PC-3 (cell line): ENCODE measurements at regions not wholly inside any gene's neighbourhood (a gene's known extent, or its start where the extent isn't known, plus 50 kb on each side); places are given as distances from the start of the nearest gene placed in this dataset.

Source experiments
- ATAC-seq: fragments of 200-7000 bp; cut with Tn5 transposase; 2 replicates; pipeline ENCODE4 v1.9.1; 2020; ENCODE audit warnings: mild to moderate bottlenecking, moderate library complexity
- BruUV-seq: library from RNA; stranded (reverse); fragments of 400-500 nt; replicated peaks from 2 replicates; lab custom pipeline; 2021; lab: Mats Ljungman, UMichigan
- CTCF ChIA-PET: fragments of 300-600 bp; sonication (Branson Sonifier 250); formaldehyde crosslinking; loops from one replicate; lab custom pipeline; 2022; ENCODE audit warnings: antibody characterized with exemption; lab: Charles Lee
- POLR2A ChIA-PET: fragments of 300-600 bp; sonication (Branson Sonifier 250); formaldehyde crosslinking; loops from one replicate; lab custom pipeline; 2022; ENCODE audit warnings: antibody characterized with exemption; ENCODE audit not compliant: unreplicated experiment; lab: Charles Lee
- DNase-seq: peaks from one replicate; pipeline ENCODE4 v3.0.0-alpha.2; 2015
- H2AFZ ChIP-seq: fragments of 300-600 bp; sonication (generic); 2 replicates; pipeline ENCODE4 v1.6.0; 2016; ENCODE audit warnings: antibody characterized with exemption, low read length
- H3F3A ChIP-seq: fragments of 300-600 bp; sonication (generic); one replicate; pipeline ENCODE4 v1.6.0; 2017; ENCODE audit warnings: antibody characterized with exemption, low read length, control low read depth, mild to moderate bottlenecking; ENCODE audit not compliant: unreplicated experiment
- H3K27ac ChIP-seq: fragments of 300-600 bp; sonication (generic); 2 replicates; pipeline ENCODE4 v1.5.1; 2016; ENCODE audit warnings: mild to moderate bottlenecking, low read length
- H3K27me3 ChIP-seq: fragments of 300-600 bp; sonication (generic); 2 replicates; pipeline ENCODE4 v1.6.1; 2016; ENCODE audit warnings: low read length, mixed read lengths
- H3K36me3 ChIP-seq: fragments of 300-600 bp; sonication (generic); 2 replicates; pipeline ENCODE4 v1.6.1; 2016; ENCODE audit warnings: low read depth, mixed run types, low read length, mixed read lengths
- H3K4me1 ChIP-seq: fragments of 300-600 bp; sonication (generic); 2 replicates; pipeline ENCODE4 v1.5.1; 2016; ENCODE audit warnings: low read length; ENCODE audit not compliant: insufficient read depth
- H3K4me2 ChIP-seq: fragments of 300-600 bp; sonication (generic); 2 replicates; pipeline ENCODE4 v1.6.0; 2016; ENCODE audit warnings: low read length
- H3K4me3 ChIP-seq: fragments of 300-600 bp; sonication (generic); 2 replicates; pipeline ENCODE4 v1.5.1; 2016; ENCODE audit warnings: mild to moderate bottlenecking, low read length, mixed read lengths
- H3K79me2 ChIP-seq: fragments of 300-600 bp; sonication (generic); 2 replicates; pipeline ENCODE4 v1.6.1; 2017; ENCODE audit warnings: low read length, mixed read lengths
- H3K9ac ChIP-seq: fragments of 300-600 bp; sonication (generic); 2 replicates; pipeline ENCODE4 v1.6.0; 2016; ENCODE audit warnings: mild to moderate bottlenecking, low read length
- H3K9me2 ChIP-seq: fragments of 300-600 bp; sonication (generic); replicated peaks from 2 replicates; pipeline ENCODE4 v1.6.1; 2016; ENCODE audit warnings: mixed run types, low read length, mixed read lengths
- H3K9me3 ChIP-seq: fragments of 300-600 bp; sonication (generic); 2 replicates; pipeline ENCODE4 v1.6.1; 2016; ENCODE audit warnings: low read length, mixed read lengths
- H4K20me1 ChIP-seq: fragments of 300-600 bp; sonication (generic); 2 replicates; pipeline ENCODE4 v1.6.1; 2016; ENCODE audit warnings: low read length, mixed read lengths
- CTCF ChIP-seq: fragments of 300-600 bp; sonication (generic); conservative IDR thresholded peaks from 2 replicates; pipeline ENCODE4 v1.5.1; 2017; ENCODE audit warnings: antibody characterized with exemption, low read depth, mild to moderate bottlenecking, low read length
- EZH2 ChIP-seq: fragments of 300-600 bp; sonication (generic); IDR thresholded peaks from one replicate; pipeline ENCODE4 v1.6.1; 2017; ENCODE audit warnings: antibody characterized with exemption, mild to moderate bottlenecking, low read length; ENCODE audit not compliant: unreplicated experiment
- EZH2phosphoT487 ChIP-seq: fragments of 300-600 bp; sonication (generic); IDR thresholded peaks from 2 replicates; pipeline ENCODE4 v1.6.1; 2018; ENCODE audit warnings: mild to moderate bottlenecking, antibody characterized with exemption, low read length, borderline replicate concordance
- intact Hi-C: fragments of 100-400 bp; cut with micrococcal nuclease; formaldehyde crosslinking; loops from 2 replicates; pipeline ENCODE4 v1.9.0; 2023

GRCh38 chr3:44032487-44032886 is 209.2 kb upstream of the TOPAZ1 start:
- Histone ChIP-seq H3K27me3 (no peaks in the 10 kb centered on the region), H3K4me2 (no peak overlapping the region), H2AFZ (no peak overlapping the region), H3K27ac (no peak overlapping the region), H3K36me3 (no peaks in the 10 kb centered on the region), H4K20me1 (no peaks in the 10 kb centered on the region), H3K9me2 (no peaks in the 10 kb centered on the region), H3K9me3 (no peaks in the 10 kb centered on the region), H3K9ac (no peak overlapping the region), H3K4me3 (no peak overlapping the region), H3K4me1 (no peaks in the 10 kb centered on the region), H3K79me2 (no peaks in the 10 kb centered on the region), H3F3A (no peaks in the 10 kb centered on the region)
- intact Hi-C loops, result no loop called here
- no peak for ATAC-seq
- CTCF ChIA-PET, result no interaction called here
- POLR2A ChIA-PET, result no interaction called here
- no TSS peak for BruUV-seq
- TF ChIP-seq EZH2phosphoT487, result no peak
- TF ChIP-seq CTCF, result no peak
- no peak for DNase-seq

- ChIA-PET CTCF (no interaction called here), POLR2A (no interaction called here)
- Histone ChIP-seq H3K9me3 (no peaks in the 10 kb centered on the region), H3K4me3 (no peak overlapping the region), H2AFZ (no peak overlapping the region), H3K4me1 (no peaks in the 10 kb centered on the region), H3K27ac (no peak overlapping the region), H4K20me1 (no peaks in the 10 kb centered on the region), H3K27me3 (no peaks in the 10 kb centered on the region), H3F3A (no peaks in the 10 kb centered on the region), H3K4me2 (no peak overlapping the region), H3K9me2 (no peaks in the 10 kb centered on the region), H3K79me2 (no peaks in the 10 kb centered on the region), H3K9ac (no peak overlapping the region), H3K36me3 (no peaks in the 10 kb centered on the region)
- no peak for DNase-seq
- TF ChIP-seq EZH2, result no peak
- TF ChIP-seq CTCF, result no peak
- no peak for TF ChIP-seq EZH2phosphoT487
- intact Hi-C loops, result no loop called here
- no peak for ATAC-seq
- BruUV-seq, result no TSS peak
These were observed 208.6 kb upstream of the TOPAZ1 start for GRCh38 chr3:44033123-44033522.

- Histone ChIP-seq H3K9ac (no peak overlapping the region), H3K4me3 (no peak overlapping the region), H3K27ac (no peak overlapping the region), H3F3A (no peaks in the 10 kb centered on the region), H3K4me2 (no peak overlapping the region), H3K27me3 (no peaks in the 10 kb centered on the region), H4K20me1 (no peaks in the 10 kb centered on the region), H3K79me2 (no peaks in the 10 kb centered on the region), H3K9me3 (no peaks in the 10 kb centered on the region), H2AFZ (no peak overlapping the region), H3K4me1 (no peaks in the 10 kb centered on the region), H3K36me3 (no peaks in the 10 kb centered on the region), H3K9me2 (no peaks in the 10 kb centered on the region)
- no TSS peak for BruUV-seq
- TF ChIP-seq EZH2, result no peak
- TF ChIP-seq CTCF, result no peak
- intact Hi-C loops, result no loop called here
- ChIA-PET POLR2A (no interaction called here), CTCF (no interaction called here)
- DNase-seq (no peak), ATAC-seq (no peak)
These were observed 204.8 kb upstream of the TOPAZ1 start for GRCh38 chr3:44036850-44037249.
